Bronchial epithelial cell (primary cell): ENCODE measurements at regions not wholly inside any gene's neighbourhood (a gene's known extent, or its start where the extent isn't known, plus 50 kb on each side); places are given as distances from the start of the nearest gene placed in this dataset.
"Not testable (repeated sequence)": the region's sequence is repeated elsewhere in the genome, so short reads cannot be mapped to it uniquely, and the experiment has no call there.

ENCODE experiments used
- DNase-seq: peaks from one replicate; pipeline ENCODE4 v3.0.0-alpha.2; 2010; ENCODE audit warnings: low read depth
- FAIRE-seq: peaks from 2 replicates; lab custom pipeline; 2011; peaks lifted over from hg19 to GRCh38; lab: Jason Lieb, UNC
- H3K27me3 ChIP-seq: 2 replicates; pipeline ENCODE4 v1.5.1; 2011; ENCODE audit warnings: low read length; ENCODE audit not compliant: control insufficient read depth, insufficient read depth
- H3K36me3 ChIP-seq: 2 replicates; pipeline ENCODE4 v1.5.1; 2011; ENCODE audit warnings: low read length; ENCODE audit not compliant: control insufficient read depth, insufficient read depth
- H3K4me3 ChIP-seq: 2 replicates; pipeline ENCODE4 v1.5.1; 2011; ENCODE audit warnings: mild to moderate bottlenecking, low read depth, low read length, control low read depth
- CTCF ChIP-seq: IDR thresholded peaks from 2 replicates; pipeline ENCODE4 v1.5.1; 2011; ENCODE audit warnings: mild to moderate bottlenecking, moderate library complexity, low read length, control low read depth, inconsistent platforms; ENCODE audit not compliant: insufficient read depth, severe bottlenecking

- H3K36me3 ChIP-seq: no peaks in the 10 kb centered on the region
- no peaks in the 10 kb centered on the region for H3K27me3 ChIP-seq
- FAIRE-seq (no peak), DNase-seq (no peak)
- TF ChIP-seq CTCF: no peak
- H3K4me3 ChIP-seq: no peak overlapping the region
These were observed 159.1 kb upstream of the TTC29 start for GRCh38 chr4:147104768-147105167.

- Histone ChIP-seq H3K36me3 (no peaks in the 10 kb centered on the region), H3K4me3 (no peak overlapping the region), H3K27me3 (no peaks in the 10 kb centered on the region)
- FAIRE-seq: no peak
- DNase-seq: no peak
- no peak for TF ChIP-seq CTCF
These were observed 162.7 kb upstream of the TTC29 start for GRCh38 chr4:147108409-147108808.

GRCh38 chr4:147109800-147110199, 164.1 kb upstream of the TTC29 start:
- TF ChIP-seq CTCF: no peak
- DNase-seq (no peak), FAIRE-seq (no peak)
- Histone ChIP-seq H3K4me3 (no peak overlapping the region), H3K27me3 (no peaks in the 10 kb centered on the region), H3K36me3 (no peaks in the 10 kb centered on the region)

GRCh38 chr4:147110473-147111367, 165.1 kb upstream of the TTC29 start:
- no peaks in the 10 kb centered on the region for H3K36me3 ChIP-seq
- no peak overlapping the region for H3K4me3 ChIP-seq
- TF ChIP-seq CTCF: no peak
- DNase-seq: peak; percentile 21
- no peak for FAIRE-seq
- H3K27me3 ChIP-seq: no peaks in the 10 kb centered on the region

GRCh38 chr4:147112196-147112595, 166.5 kb upstream of the TTC29 start:
- not testable (repeated sequence) for FAIRE-seq, DNase-seq, H3K27me3 ChIP-seq, H3K36me3 ChIP-seq, H3K4me3 ChIP-seq

GRCh38 chr4:147117431-147117830, 171.8 kb upstream of the TTC29 start:
- FAIRE-seq: no peak
- TF ChIP-seq CTCF: no peak
- H3K4me3 ChIP-seq: no peak overlapping the region
- no peaks in the 10 kb centered on the region for H3K27me3 ChIP-seq
- DNase-seq: no peak
- no peaks in the 10 kb centered on the region for H3K36me3 ChIP-seq
